ENCODE measurements at regions not wholly inside any gene's neighbourhood (a gene's known extent, or its start where the extent isn't known, plus 50 kb on each side); places are given as distances from the start of the nearest gene placed in this dataset.

GRCh38 chr1:189783456-189783855 lies 694.2 kb downstream of the BRINP3 start:
- TF ChIP-seq CTCF (IDR thresholded peaks at IDR 0.05; ENCODE audit: low read length) (no peak), EZH2 (optimal IDR thresholded peaks at IDR 0.05; ENCODE audit: low read depth, low read length) (no peak)

Measured in MM.1S (cell line).